ENCODE measurements at regions not wholly inside any gene's neighbourhood (a gene's known extent, or its start where the extent isn't known, plus 50 kb on each side); places are given as distances from the start of the nearest gene placed in this dataset.

DNA sequence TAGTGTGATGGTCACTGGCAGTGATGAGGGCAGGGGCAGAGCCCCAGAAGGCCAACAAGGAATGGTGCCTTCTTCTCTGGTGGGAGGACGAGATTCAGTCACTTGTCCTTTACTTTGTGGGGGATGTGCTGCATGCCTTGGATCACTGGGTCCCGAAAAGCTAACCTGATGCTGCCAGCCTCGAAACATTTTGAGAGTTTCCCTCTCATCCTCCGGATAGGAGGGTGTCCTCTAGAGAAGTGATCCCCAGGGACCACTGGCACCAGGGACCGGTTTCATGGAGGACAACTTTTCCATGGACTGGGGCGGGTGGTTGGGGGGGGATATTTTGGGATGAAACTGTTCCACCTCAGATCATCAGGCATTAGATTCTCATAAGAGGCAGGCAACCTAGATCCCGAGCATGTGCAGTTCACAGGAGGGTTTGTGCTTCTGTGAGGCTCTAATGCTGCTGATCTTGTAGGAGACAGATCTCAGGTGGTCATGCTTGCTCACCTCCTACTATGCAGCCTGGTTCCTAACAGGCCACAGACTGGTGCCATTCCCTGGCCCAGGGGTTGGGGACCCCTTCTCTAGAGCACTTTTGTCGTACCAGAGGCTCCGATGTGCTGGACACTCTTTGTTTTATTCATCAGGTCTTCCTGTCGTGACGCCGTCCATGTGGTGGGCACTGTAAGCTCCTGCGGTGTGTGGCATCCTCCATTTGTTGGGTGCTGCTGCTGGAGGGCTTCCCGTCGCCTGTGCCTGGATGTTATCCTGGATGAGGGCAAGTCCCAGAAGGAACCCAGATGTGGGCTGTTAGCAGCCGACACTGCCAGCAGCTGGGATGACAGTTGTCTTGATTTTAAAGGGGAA, 68.5 kb upstream of the HDAC4 start:
- TF ChIP-seq, protein P1, sequence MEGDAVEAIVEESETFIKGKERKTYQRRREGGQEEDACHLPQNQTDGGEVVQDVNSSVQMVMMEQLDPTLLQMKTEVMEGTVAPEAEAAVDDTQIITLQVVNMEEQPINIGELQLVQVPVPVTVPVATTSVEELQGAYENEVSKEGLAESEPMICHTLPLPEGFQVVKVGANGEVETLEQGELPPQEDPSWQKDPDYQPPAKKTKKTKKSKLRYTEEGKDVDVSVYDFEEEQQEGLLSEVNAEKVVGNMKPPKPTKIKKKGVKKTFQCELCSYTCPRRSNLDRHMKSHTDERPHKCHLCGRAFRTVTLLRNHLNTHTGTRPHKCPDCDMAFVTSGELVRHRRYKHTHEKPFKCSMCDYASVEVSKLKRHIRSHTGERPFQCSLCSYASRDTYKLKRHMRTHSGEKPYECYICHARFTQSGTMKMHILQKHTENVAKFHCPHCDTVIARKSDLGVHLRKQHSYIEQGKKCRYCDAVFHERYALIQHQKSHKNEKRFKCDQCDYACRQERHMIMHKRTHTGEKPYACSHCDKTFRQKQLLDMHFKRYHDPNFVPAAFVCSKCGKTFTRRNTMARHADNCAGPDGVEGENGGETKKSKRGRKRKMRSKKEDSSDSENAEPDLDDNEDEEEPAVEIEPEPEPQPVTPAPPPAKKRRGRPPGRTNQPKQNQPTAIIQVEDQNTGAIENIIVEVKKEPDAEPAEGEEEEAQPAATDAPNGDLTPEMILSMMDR (IDR thresholded peaks at IDR 0.05 in 2 of 3, conservative IDR thresholded peaks at IDR 0.05 in 1 of 3; ENCODE audit: control insufficient read depth in 2 of 3, extremely low read depth in 1 of 3, insufficient read depth in 1 of 3, low read depth in 3 of 3, low read length in 3 of 3), result no peak
- TF ChIP-seq, protein P2, sequence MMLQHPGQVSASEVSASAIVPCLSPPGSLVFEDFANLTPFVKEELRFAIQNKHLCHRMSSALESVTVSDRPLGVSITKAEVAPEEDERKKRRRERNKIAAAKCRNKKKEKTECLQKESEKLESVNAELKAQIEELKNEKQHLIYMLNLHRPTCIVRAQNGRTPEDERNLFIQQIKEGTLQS (IDR thresholded peaks at IDR 0.05; ENCODE audit: borderline replicate concordance, extremely low read depth, low read depth, low read length), result no peak
- TF ChIP-seq POLR2A (IDR thresholded peaks at IDR 0.05; ENCODE audit: low read depth, low read length) (no peak), ATF7 (IDR thresholded peaks at IDR 0.05; ENCODE audit: low read depth) (no peak), POLR2AphosphoS5 (IDR thresholded peaks at IDR 0.05; ENCODE audit: low read length) (no peak), RFX5 (IDR thresholded peaks at IDR 0.05; ENCODE audit: low read depth, low read length) (no peak)

Measured in GM12878 (cell line).